ENCODE measurements at regions not wholly inside any gene's neighbourhood (a gene's known extent, or its start where the extent isn't known, plus 50 kb on each side); places are given as distances from the start of the nearest gene placed in this dataset.

GRCh38 chrX:43590150-43590549, 65.9 kb upstream of the MAOA start:
- no peak for DNase-seq

- no peak for DNase-seq
Measured at GRCh38 chrX:43592597-43592996, 63.5 kb upstream of the MAOA start.

- no peak for DNase-seq
Measured at GRCh38 chrX:43595931-43596330, 60.2 kb upstream of the MAOA start.

GRCh38 chrX:43604753-43605152, 51.3 kb upstream of the MAOA start:
- no peak for DNase-seq

- no peak for DNase-seq
Measured at GRCh38 chrX:43605351-43605750, 50.7 kb upstream of the MAOA start.
